HS-5 (cell line): ENCODE measurements at regions not wholly inside any gene's neighbourhood (a gene's known extent, or its start where the extent isn't known, plus 50 kb on each side); places are given as distances from the start of the nearest gene placed in this dataset.
"Not testable (repeated sequence)": the region's sequence is repeated elsewhere in the genome, so short reads cannot be mapped to it uniquely, and the experiment has no call there.

Experiments used
- DNase-seq: peaks from one replicate; pipeline ENCODE4 v3.0.0-alpha.2; 2012; ENCODE audit warnings: low read depth

DNA sequence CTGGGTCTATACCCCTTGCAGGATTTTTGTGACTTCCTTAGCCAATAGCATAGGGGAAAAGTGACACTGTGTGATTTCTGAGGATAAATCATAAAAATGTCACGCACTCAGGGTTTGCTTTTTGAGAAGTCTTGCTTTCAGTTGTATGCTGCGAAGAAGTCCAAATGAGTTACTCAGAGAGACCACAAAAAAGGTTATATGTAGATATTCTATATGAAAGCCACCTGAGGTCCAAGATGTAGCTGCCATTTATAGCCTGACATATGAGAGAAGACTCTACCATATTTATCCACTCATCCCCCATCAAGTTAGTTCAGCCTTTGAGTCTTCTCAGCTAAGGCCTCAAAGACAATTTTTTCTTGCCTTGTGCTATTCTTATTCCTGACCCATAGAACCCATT lies 488.3 kb upstream of the MAP2 start:
- DNase-seq, result no peak

DNA sequence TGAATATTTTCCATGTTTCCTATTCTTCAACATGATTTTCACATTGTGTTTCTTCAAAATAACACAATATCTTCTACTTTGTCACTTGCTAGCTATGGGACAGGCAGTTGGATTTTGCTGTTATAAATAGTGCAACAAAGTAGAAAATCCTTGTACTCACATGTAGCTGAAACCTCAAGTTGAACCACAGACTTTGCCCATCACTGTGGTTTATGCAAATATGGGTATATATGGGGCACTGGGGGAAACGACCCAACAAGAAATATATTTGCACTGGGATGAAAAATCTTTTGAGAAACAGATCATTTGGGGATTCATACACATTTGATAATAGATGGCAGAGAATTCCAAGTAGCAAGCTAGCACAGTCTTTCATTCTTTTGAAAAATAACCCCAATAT lies 486.3 kb upstream of the MAP2 start:
- no peak for DNase-seq

DNA sequence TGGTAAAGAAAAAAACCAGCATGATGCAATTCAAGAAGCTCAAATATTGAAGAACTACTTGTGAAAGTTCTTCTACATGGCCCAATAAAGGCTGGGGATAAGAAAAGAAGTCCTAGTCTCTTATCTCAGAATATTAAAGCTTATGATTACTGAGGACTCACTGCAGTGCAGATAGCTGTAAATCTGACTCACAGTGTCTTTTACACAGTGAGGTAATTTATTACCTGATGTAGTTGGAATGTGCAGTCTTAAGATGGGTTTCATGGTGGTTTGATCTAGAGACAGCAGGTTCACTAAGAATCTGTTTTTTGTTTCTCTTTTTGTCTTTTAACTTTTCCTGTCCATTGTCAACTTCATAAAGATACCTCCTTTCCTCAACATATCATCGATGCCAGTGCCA lies 484.0 kb upstream of the MAP2 start:
- no peak for DNase-seq

DNA sequence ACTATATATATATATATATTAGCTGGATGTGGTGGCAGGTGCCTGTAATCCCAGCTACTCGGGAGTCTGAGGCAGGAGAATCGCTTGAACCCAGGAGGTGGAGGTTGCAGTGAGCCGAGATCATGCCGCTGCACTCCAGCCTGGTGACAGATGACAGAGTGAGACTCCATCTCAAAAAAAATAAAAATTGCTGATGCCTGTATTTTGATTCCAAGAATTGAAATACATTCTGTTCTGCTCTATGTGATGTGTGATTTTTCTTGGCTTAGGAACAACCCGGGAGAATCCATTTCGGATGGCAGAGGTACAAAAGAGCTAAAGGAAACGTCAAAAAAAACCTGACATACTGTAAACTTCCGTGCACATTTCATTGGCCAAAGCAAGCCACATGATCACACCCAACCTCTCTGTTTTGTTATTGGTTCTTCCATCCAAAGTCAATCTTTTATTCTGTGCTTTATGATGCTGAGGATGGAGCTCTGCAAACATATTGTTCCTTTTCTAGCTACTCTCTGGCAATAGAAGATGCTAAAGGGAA lies 478.1 kb upstream of the MAP2 start:
- DNase-seq, result no peak

DNA sequence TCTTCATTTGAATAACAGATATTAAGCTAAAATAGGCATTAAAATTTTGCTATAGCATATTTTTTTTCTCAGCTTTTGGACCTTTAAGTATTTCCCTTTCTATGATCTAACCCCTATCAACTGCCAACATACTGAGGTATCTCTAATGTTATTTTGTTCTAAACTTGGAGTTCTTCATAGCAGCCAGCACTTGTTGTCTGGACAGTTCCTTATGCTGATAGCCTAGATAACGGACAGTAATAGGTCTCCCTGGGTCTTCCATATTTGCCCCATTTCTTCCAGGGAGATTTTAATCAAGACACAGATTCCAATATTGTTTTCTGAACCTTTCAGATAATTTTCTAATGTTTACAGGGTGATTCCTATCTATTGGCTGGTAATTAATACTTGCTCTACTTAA lies 475.8 kb upstream of the MAP2 start:
- no peak for DNase-seq

DNA sequence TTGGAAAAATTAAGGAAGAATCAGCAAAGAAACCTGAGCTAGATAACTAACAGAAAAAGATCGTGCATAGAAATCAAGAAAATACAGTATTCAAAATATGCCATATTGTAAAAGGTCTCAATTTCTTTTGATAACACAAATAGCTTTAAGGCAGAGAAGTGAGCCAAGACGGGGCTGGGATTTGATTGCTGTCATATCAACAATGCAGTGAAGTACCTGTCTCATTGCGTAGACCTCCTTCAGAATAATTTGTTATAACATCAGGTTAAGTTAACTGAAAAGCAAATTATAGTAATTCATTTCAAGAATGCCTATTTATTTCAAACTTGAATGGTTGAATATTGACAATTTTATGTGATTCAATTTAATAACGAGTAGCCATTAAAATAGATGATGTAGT lies 453.8 kb upstream of the MAP2 start:
- no peak for DNase-seq

DNA sequence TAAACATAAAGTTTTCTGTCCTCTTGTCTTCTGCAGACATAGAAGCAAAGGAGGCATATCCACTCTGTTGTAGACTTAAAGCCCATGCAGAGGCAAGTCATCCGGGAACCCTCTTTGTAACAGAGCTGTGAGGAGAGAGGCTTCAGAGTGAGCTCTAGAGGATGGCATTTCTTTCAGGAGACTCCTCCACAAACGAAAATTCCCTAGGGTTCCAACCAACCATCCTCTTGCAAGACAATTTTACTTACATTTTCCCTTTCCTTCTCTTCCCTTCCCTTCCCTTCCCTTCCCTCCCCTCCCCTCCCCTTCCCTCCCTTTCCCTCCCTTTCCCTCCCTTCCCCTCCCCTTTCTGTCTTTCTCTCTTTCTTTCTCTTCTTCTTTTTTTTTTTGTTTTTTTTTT lies 446.3 kb upstream of the MAP2 start:
- DNase-seq, result no peak

DNA sequence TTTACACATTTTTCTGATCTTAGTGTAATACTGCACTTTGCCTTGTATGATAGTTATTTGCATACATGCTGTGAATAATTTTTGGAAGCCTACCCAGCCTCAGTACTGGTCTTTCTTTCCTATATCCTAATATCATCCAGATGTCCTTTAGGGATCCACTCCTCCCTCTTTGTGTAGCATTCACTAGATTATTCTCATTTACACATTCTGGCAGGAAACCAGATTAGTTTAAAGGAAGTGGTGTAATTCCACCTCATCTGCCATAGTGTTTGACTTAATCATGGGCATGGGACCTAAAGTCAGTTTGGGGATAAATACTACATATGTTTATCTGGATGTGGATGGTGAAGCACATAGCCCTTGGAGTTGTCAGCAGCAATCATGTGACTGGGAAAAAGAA lies 444.9 kb upstream of the MAP2 start:
- DNase-seq, result peak; percentile 80

DNA sequence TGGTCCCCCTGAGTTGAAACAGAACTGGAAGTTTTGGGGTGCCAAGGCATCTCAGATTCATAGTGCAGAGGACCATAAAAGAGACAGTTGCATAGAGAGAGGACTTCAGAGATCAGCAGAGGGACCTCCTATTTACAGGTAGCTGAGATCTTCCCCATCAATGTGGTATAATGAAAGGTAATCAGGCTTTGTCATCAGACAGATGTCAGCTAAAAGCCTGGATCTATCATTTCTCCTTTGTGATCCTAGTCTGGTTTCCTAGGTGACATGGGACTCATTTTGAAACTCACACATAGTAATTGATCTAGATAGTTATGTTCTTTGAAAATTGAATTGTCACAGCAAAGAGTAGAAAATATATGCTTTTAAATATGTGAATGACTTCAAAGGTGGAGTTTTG lies 443.5 kb upstream of the MAP2 start:
- DNase-seq, result no peak

DNA sequence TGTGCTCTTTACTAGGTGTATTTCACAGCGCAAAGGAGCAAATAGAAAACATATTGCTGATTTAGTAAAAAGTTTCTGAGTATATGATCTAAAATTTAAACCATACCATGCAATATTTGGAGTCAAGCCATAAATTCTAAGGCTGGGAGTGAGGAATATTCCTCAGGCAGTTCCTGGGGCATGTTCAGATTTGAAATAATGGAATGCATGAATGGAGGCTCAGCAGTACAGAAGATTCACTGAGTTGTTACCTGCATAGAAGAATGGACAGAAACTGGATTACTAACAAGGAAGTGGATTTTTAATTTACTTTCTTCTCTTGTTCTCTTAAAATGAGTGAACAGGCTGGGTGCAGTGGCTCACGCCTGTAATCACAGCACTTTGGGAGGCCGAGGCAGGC lies 441.0 kb upstream of the MAP2 start:
- DNase-seq, result no peak

DNA sequence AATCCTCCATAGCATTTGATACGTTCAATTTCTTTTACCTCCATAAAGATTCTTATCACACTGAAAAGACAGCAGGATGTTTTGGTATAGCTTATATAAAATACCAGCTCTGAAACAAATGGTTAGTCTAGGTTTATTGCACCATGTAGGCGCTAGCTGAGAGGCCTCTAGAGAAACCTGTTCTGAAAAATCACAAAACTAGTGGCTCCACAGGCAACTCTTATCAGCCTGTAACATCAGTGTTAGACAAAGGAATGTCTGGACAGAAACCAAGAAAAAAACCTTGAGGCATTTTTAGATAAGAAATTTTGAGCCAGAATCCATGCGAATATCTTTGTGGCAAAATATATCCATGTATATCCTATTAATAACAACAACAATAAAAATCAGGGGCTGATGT lies 440.4 kb upstream of the MAP2 start:
- DNase-seq, result no peak

DNA sequence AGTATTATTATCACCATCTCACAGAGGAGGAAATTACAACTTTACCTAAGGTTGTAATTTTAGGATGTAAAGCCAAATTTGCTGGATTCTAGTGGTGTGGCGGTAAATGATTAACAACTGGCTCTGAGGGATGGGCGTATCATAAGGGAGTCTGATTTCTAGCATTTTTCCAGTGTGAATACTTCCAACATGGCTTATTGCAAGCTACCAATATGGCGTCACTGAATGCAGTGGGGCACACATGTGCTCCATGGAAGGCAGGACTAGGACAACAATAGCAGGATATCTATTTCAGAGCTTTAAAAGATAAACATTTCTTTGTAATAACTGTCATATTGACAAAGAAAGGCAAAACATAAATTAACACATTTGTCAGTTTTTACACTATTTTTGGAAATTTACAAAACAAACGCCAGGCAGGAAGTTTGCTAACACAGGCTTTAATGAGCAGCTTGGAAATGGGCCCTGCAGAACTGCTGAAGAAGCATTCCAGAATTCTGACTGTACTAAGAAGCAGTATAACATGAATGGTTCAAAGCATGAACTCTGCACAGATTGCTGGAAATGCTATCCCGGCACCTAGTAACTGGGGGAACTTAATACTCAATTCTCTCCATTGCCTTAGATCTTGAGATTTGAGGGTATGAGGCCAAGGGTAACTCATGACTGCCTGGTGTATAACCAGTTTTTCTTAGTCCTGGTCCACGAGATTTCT lies 439.3 kb upstream of the MAP2 start:
- peak; percentile 44 for DNase-seq

DNA sequence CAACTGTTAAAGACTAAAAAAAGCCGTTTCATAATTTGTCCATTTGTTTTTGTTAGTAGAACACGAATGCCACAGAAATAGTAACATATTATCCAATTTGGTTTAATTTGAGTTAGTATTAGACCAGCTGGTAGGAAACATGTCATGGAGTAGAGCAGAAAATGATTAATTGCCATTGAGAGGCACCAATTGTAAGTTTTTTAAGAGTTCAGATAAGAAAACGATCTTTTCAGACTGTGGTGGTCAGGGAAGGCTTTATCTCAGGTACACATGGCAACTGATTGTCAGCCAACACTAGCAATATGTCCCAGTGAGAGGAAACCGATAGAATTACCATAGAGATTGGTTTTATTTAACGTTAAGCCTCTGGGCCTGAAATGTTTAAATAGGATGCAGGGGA lies 438.2 kb upstream of the MAP2 start:
- DNase-seq, result no peak

DNA sequence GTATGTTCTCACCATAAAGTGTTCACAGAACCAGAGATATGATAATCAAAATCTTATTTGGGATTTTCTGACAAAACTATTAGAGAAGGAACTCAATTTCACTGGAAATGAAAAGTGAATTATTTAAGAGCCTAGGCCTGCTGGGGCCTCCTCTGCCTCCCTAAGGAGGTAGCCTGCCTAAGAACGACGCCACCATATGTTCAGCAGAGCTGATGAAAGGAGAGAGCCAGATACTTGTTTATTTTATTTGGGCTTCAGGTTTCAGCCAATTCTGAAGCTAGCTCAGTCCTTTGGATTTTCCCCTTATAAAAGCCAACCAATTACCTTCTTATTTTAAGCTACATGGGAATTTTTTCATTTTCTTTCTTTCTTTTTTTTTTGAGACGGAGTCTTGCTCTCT lies 433.1 kb upstream of the MAP2 start:
- DNase-seq, result no peak

DNA sequence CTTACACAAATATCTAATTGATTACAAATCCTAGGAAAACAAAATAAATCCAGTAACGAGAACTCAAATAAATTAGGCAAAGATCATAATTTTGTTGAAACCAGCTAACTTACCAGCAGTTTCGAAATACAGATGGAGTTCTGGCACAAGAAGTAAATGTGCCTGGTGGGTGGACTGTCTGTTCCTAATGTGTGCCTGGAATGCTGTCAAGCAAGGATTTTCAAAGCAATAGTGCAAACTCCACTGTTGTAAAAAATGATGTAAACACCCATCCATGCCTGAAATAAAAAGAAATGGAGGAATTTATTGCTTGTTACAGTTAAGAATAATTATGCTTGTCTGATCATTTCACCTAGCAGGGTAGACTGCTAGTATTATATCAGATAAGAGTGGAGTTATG lies 423.9 kb upstream of the MAP2 start:
- no peak for DNase-seq

DNA sequence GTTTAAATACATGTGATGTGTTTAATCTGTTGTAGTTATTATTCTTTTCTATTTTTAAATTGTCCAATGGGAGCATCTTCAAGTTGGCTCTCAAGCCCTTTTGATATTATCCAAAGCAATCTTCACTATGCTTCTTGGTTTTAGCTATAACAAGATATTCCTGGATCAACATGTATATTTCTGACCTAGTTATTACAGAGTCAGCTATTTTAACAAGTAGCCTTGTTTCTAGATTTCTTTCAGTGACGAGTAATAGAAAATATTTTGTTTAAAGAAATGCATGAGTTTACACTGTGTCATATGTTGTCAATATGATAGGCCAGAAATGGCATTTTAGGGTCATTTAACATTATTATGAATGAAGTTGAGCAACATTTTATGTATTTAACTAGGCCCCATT lies 421.8 kb upstream of the MAP2 start:
- DNase-seq, result no peak

DNA sequence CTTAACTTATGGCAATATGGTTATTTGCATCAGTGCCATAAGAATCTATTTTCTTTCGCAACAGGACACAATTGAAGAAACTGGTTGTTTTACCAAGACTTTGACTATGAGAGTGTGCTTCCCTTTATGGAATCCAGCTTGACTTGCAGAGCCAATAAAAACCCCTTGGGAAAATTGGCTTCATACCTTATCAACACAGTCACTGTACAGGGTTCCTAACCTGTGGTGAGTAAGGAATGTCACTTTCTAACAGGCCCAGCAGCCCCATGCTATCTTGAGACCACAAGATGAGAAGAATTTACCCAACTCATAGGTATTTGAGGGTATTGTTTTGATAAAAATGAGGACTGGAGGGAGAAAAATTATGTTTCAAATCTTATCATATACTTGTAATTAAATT lies 418.5 kb upstream of the MAP2 start:
- DNase-seq, result peak; percentile 10

DNA sequence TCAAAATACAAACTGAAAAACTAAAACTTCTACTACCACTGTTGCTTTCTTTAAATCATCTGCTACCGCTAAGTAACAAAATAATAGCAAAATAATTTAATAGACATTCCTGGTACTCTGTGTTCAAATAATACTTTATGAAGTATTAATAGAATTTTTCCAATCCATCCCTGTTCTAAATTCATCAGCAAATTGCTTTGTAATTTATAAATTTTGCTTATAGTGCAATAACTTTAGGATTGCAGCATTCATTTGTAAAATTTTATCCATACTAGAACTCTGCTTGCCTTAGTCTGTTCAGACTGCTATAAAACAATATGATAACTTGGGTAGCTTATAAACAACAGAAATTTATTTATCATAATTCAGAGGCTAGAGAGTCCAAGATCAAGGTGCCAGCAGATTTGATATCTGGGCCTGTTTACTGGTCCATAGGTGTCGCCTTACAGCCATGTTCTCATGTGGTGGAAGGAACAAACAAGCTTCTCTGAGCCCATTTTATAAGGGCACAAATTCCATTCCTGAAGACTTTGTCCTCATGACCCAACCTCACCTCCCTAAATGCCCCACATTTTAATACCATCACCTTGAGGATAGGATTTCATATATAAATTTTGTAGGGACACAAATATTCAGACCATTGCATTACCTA lies 415.1 kb upstream of the MAP2 start:
- DNase-seq, result no peak

DNA sequence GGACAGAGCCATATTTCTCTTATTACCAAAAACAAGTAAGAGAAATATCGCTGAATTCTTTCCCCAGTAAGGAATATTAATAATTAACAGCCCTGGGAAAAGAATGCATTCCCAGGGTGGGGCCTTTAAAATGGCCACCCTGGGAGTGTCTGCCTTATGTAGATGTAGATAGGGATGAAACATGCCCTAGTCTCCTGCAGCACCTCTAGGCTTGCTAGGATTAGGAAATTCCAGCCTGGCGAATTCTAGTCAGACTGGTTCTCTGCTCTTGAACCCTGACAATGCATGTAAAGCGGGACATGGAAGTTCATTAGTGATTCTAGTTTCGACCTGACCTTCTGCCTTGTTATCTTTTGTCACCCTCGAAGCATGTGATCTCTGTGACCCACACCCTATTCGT lies 405.2 kb upstream of the MAP2 start:
- not testable (repeated sequence) for DNase-seq

DNA sequence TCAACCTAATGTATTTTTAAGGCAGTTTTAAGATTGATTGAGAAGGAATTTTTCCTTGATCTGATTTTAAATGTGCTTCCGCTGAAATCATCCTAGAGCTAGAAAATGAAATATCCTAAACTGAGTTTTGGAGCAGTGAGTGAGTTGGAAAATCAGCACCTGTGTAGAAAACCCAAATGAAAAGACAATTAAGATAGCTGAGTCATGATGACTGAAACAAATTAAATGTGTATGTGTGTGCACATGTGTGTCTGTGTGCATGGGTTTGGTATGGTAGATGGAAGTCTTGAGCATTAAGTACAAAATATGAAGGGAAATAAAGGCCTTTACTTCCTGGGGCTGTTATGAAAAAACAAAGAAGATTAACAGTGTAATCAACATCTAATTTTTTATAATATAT lies 394.6 kb upstream of the MAP2 start:
- DNase-seq, result no peak

DNA sequence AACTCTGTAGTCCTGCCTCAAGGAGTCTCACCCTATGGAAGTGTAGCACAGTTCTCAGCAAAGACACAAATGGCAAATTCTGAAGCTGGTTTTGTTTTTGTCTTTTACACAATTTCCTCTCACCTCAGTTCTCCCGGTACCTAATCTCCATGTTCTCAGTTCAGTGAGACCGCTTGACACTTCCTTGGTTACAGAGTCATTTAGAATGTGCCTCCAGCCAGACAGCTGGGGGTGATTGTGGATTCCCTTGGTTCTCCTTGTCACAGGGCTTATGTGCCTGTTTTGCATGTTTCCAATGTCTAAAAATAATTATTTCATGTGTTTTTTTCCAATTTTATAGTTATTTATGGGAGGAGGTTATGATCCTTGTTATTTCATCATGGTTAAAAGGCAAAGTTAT lies 379.5 kb upstream of the MAP2 start:
- no peak for DNase-seq

DNA sequence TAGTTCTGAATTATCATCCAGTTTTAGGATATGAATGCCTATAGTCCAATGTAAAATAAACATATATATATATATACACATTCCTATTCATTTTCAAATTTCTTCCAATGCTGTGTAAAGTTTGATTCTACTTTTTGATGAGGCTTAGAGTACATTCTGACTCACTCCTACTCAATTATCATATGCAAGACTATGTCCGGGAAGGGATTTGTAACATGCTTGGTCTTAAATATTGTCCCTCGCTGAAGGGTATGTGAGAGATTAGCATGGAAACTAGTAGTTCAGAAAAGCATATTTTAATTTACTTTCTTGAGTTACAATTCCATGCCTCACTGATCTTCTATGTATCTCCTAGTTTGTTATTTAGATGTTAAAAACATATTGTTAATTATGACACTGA lies 377.7 kb upstream of the MAP2 start:
- no peak for DNase-seq

DNA sequence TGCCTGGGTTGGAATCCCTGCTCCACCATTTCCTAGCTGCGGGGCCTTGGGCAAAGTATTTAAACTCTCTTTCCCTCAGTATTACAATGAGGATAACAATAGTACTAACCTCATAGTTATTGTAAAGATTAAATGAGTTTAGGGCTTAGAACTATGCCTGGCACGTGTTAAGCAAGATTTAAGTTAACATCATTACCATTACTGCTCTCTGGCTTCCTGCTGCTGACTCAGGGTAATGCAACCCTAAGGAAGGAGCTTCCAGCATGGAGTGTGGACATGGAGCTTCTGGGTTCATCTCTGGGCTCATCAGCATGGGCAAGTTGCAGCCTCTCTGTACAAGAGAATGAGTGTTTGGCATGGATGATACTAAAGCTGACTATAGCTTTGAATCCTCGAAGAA lies 374.2 kb upstream of the MAP2 start:
- no peak for DNase-seq

DNA sequence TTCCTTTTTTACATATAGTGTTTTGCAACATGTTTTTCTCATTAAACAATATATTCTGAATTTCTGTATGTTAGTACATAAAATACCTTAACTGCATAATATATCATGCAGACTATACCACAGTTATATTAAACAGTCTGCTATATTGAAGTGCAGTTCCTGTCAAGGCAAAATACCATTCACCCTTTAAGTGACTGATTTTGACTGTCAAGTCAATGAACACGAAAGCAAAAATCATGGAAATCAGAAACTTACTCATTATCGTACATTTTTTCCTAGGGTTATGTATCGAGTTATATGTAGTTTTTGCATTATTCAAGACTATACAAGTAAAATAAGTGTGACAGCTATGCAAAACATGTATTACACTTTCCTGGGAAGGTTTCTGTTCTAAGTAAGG lies 361.6 kb upstream of the MAP2 start:
- no peak for DNase-seq
